ENCODE measurements at regions not wholly inside any gene's neighbourhood (a gene's known extent, or its start where the extent isn't known, plus 50 kb on each side); places are given as distances from the start of the nearest gene placed in this dataset.
"Not testable (repeated sequence)": the region's sequence is repeated elsewhere in the genome, so short reads cannot be mapped to it uniquely, and the experiment has no call there.

GRCh38 chr3:16075647-16076046 is 98.8 kb upstream of the GALNT15 start:
- no peak for DNase-seq (ENCODE audit: low read depth in 2 of 2)

DNA sequence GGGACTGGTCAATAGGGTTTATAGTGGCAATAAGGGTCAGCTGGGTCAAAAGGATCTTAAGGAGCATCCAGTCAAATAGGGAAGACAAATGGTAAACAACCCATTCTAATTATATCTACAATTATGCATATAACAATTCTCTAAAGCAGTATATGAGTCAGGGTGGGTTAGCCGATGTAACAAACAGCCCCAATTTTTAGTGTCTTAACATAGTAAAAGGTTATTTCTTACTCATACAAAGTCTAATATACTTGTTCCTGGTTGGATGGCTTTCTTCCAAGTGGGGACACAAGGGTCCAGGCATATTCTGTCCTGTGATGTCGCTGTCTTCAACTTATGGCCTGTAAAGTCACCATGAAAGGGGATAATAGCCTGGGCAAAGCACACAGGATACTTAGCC is 97.9 kb upstream of the GALNT15 start:
- DNase-seq (ENCODE audit: low read depth in 2 of 2): no peak

DNA sequence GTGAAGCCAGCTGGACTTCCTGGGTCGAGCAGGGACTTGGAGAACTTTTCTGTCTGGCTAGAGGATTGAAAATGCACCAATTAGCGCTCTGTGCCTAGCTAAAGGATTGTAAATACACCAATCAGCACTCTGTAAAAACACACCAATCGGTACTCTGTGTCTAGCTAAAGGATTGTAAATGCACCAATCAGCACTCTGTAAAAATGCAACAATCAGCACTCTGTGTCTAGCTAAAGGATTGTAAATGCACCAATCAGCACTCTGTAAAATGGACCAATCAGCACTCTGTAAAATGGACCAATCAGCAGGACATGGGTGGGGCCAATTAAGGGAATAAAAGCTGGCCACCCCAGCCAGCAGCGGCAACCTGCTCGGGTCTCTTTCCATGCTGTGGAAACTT is 97.3 kb upstream of the GALNT15 start:
- DNase-seq (ENCODE audit: low read depth in 2 of 2): not testable (repeated sequence)

GRCh38 chr3:16077681-16078080 is 96.8 kb upstream of the GALNT15 start:
- DNase-seq (ENCODE audit: low read depth in 2 of 2): not testable (repeated sequence)

GRCh38 chr3:16079519-16079918 is 95.0 kb upstream of the GALNT15 start:
- no peak for DNase-seq (ENCODE audit: low read depth in 2 of 2)

DNA sequence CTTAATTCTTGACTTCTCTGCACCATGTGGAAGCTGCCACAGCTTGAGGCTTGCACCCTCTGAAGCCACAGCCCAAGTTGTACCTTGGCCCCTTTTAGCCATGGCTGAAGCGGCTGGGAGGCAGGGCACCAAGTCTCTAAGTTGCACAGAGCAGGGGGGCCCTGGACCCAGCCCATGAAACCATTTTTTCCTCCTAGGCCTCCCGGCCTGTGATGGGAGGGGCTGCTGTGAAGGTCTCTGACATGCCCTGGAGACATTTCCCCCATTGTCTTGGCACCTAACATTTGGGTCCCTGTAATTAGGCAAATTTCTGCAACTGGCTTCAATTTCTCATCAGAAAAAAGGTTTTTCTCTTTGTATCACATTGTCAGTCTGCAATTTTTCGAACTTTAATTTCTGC is 92.8 kb upstream of the GALNT15 start:
- no peak for DNase-seq (ENCODE audit: low read depth in 2 of 2)

GRCh38 chr3:16084887-16085286 is 89.6 kb upstream of the GALNT15 start:
- no peak for DNase-seq (ENCODE audit: low read depth in 2 of 2)

GRCh38 chr3:16085410-16085809 is 89.1 kb upstream of the GALNT15 start:
- DNase-seq (ENCODE audit: low read depth in 2 of 2): no peak

- no peak for DNase-seq (ENCODE audit: low read depth in 2 of 2)
These were observed 88.4 kb upstream of the GALNT15 start for GRCh38 chr3:16085884-16086608.

- no peak for DNase-seq (ENCODE audit: low read depth in 2 of 2)
These were observed 87.8 kb upstream of the GALNT15 start for GRCh38 chr3:16086690-16087089.

- no peak for DNase-seq (ENCODE audit: low read depth in 2 of 2)
These were observed 86.0 kb upstream of the GALNT15 start for GRCh38 chr3:16088496-16088895.

DNA sequence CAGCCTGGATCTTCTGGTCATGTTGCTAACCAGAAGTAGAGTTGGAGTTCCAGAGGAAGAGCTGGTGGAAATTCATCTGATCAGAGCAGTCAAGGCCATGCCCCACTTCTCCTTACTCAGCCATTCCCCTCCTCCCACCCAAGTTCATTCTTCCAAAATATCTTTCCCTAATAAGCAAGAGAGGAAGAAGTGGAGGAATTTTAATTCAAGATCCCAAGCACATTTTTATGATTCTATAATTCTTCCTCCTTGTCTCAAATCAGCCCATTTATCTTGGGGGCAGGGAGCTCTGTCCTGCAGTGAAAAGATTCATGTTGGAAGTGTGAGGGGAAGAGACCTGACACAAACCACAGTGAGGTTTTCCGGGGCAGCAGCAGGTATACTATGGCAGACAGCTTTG is 85.0 kb upstream of the GALNT15 start:
- no peak for DNase-seq (ENCODE audit: low read depth in 2 of 2)

DNA sequence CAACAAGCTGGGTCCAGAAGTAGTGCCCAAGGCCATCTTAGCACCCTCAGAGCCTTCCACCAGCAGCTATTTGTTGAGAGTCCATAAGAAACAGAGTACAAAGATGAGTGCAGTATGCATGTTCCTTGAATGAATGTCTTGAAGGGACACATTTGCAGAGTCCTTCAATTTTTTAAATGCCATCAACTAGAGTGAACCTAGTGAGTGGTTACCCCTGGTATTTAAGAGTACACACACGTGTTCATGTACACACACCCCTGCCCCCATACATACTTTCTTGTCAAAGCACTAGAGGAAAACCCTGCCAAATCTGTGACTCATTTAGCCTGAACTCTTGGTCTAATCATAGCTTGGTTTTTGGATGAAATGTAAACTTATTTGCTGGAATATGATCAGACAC is 84.5 kb upstream of the GALNT15 start:
- DNase-seq (ENCODE audit: low read depth in 2 of 2): no peak

GRCh38 chr3:16090706-16091105 is 83.8 kb upstream of the GALNT15 start:
- DNase-seq (ENCODE audit: low read depth in 2 of 2): no peak

- DNase-seq (ENCODE audit: low read depth in 2 of 2): no peak
These were observed 81.6 kb upstream of the GALNT15 start for GRCh38 chr3:16092923-16093322.

DNA sequence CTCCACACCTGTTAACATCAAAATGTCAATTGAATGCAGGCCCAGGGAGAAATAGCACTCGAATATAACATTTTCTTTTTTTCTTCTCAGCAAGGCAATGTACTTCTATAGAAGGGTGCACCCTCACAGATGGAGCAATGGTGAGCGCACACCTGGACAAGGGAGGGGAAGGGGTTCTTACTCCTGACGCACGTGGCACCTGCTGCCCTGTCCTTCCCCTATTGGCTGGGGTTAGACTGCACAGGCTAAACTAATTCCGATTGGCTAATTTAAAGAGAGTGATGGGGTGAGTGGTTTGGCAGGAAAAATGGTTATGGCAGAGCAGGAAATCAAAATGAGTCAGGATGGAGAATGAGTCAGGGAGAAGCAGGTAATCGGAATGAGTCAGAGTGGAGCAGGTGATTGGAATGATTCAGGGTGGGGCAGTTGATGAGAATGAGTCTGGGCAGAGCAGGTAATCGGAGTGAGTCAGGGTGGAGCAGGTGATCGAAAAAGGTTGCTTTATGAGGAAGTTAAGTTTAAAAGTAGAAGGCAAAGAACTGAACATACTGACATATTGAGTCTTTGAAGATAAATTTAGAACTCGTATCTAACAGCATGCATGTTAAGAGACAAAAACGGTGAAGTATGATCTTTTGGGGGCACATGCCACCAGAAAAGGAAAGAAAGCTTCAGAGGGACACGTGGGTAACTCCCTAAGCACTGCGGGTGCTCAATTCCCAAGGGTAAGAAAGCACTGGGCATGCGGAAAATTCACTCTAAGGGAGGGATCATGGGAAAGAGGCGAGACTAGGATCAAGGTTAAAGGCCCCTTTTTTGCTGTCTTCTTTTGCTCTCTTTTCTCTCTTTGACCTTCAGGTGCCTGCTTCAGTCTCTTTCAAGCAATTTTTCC is 72.9 kb upstream of the GALNT15 start:
- DNase-seq (ENCODE audit: low read depth in 2 of 2): no peak

DNA sequence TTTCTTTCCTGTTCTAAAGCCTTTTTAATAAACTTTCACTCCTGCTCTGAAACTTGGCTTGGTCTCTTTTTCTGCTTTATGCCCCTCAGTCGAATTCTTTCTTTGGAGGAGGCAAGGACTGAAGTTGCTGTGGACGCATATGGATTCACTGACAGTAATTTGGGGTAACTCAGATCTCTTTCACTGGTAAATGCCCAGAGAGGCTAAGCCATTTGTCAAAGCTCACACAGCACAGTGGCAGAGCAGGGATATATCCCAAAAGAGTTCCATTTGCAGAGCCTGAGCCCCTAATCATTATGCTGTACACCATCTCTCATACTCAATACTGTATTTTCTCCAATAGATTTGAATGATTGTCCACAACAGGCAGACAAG is 72.3 kb upstream of the GALNT15 start:
- no peak for DNase-seq (ENCODE audit: low read depth in 2 of 2)

DNA sequence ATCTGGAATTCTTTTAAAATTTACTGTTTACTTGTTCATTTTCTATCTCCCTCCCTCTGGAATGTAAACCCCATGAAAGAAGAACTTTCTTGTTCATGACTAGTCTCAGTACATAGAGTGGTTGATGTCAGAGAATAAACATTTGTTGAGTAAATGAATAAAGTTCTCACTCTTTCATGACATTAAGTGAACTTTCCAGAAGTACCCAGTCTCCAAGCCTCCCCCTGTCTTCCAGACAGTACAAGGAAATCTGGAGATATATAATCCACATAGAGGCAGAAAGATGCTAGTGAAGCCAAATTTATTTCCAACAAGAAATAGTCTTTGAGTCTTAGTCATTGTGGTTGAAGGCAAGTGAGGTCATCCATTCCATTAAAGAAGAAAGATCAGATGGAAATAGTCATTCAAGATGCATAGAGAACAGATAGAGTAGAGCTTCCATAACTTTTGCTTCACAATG is 71.5 kb upstream of the GALNT15 start:
- DNase-seq (ENCODE audit: low read depth in 2 of 2): no peak

- DNase-seq (ENCODE audit: low read depth in 2 of 2): no peak
These were observed 71.0 kb upstream of the GALNT15 start for GRCh38 chr3:16103472-16103871.

GRCh38 chr3:16104156-16104555 is 70.3 kb upstream of the GALNT15 start:
- DNase-seq (ENCODE audit: low read depth in 2 of 2): no peak

GRCh38 chr3:16106050-16106449 is 68.4 kb upstream of the GALNT15 start:
- no peak for DNase-seq (ENCODE audit: low read depth in 2 of 2)

GRCh38 chr3:16108424-16108823 is 66.1 kb upstream of the GALNT15 start:
- DNase-seq (ENCODE audit: low read depth in 2 of 2): no peak

- DNase-seq (ENCODE audit: low read depth in 2 of 2): no peak
These were observed 64.6 kb upstream of the GALNT15 start for GRCh38 chr3:16109929-16110328.
